DMS153 treated with DMSO at 0.1 percent for 48 hours (cell line): ENCODE measurements at regions not wholly inside any gene's neighbourhood (a gene's known extent, or its start where the extent isn't known, plus 50 kb on each side); places are given as distances from the start of the nearest gene placed in this dataset.

Experiments used
- DNase-seq: peaks from one replicate; lab custom pipeline; 2025; ENCODE audit not compliant: unreplicated experiment; lab: John Stamatoyannopoulos, UW

GRCh38 chr14:104339361-104339760 is 201.0 kb downstream of the KIF26A start:
- DNase-seq = no peak

- DNase-seq = no peak
These were observed 201.4 kb downstream of the KIF26A start for GRCh38 chr14:104339829-104340228.

- no peak for DNase-seq
These were observed 203.4 kb downstream of the KIF26A start for GRCh38 chr14:104341532-104342434.

DNA sequence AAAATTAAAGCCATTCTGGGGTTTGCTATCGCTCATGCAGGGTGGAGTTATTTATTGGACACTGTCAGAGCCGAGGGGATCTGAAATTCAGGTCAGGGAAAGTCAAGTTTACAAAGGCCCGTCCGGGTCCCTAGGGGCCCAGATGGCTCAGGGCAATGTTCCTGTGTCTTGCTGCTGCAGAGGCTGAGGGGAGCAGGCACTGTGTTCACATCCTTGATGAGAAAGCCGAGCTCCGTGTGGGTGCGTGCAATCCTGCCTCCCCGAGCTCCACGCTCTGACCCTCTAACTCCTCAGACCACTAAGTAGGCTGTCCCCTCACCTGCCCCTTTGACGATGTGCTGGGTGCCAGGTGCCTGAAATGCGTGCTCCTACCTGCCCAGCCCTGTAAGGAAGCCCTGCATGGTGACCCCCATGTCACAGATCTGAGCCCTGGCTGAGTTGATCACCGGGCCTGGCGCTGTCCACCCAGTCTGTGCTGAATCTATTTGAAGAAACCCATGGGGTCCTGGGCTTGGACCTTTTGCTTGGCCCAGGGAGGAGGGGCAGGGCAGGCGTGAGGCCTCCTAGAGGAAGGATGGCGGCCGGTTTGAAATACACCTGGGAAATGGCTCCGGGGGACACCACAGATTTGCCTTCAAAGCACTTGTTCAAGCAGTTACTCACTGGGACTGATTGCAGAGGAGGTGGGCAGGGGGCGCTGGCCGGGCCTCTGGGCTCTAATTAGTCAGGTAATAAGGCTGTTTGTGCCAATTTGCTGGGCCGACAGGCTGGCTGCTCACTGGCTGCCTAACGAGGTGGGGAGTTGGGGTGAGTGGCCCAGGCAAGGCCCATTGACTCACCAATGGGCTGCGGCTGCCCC is 204.3 kb downstream of the KIF26A start:
- no peak for DNase-seq

- no peak for DNase-seq
These were observed 204.9 kb downstream of the KIF26A start for GRCh38 chr14:104343294-104343625.

- no peak for DNase-seq
These were observed 205.6 kb downstream of the KIF26A start for GRCh38 chr14:104343690-104344640.

- DNase-seq = no peak
These were observed 206.6 kb downstream of the KIF26A start for GRCh38 chr14:104344818-104345620.

DNA sequence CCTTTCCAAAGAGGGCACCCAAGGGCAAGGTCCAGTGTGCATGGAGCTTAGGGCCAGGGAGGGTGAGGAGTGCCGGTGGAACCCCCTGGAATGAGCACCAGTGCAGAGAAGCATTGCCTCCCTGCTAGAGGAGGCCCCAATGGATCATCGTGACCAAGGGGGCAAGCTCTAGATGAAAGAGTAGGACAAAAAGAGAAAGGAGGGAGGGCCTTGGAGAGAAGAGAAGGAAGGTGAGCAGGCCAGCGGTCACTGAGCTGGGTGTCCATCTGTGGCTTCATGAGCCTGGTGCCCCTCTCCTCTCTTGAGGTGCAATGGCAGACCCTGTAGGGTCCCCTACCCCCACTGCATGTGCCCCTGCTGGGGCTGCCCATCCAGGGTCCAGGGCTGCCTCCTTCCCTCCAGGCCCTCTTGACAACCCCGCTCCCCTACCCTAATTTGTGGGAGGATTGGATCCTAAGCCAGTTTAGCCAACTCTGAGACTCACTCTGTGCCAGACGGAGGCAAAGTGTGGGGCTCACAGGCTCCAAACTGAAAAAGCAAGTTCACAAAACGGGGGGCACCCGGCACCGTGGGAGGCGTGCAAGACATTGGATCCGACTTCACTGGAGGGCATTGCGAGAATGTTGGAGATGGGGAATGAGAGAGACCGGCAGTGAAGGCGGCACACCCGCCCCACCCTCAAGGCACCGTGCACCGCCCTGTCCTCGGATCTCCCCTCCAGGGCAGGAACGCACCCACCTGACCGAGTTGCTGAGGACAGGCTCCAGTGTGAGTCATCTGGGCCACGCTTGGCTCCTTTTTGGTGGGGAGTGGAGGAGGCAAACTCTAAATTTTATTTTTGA is 207.5 kb downstream of the KIF26A start:
- no peak for DNase-seq

DNA sequence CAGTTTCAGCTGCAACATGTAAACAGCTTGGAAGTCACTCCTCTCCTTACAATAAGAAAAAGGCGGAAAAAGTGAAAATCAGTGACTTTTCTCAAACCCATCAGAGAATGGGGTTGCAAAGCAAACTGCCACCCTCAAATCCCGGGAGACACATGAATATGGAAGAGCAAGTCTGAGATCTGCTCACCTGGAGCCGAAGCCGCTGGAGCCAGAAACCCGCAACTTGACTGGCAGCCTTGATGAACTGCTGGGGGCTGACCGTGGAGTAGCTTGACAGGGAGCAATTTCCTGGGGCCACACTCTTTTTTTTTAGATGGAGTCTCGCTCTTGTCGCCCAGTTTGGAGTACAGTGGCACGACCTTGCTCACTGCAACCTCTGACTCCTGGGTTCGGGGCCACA is 208.2 kb downstream of the KIF26A start:
- DNase-seq = no peak

DNA sequence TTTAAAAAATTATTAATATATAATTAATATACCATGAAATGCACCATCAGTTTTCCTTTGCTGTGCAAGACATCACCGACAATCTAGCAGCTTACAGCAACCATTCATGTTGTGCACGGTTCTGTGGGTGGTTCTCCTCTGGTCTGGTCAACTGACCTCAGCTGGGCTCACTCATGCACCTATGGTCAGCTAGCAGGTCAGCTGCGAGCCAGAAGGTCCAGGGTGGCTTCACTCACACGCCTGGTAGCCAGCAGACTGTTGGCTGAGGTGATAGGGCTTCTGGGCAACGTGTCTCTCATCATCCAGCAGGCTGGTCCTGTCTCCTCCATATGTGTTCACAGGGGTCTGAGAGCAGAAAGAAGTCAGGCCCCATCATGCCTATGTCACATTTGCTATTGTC is 210.4 kb downstream of the KIF26A start:
- no peak for DNase-seq

GRCh38 chr14:104349950-104350349 is 211.6 kb downstream of the KIF26A start:
- DNase-seq = no peak

DNA sequence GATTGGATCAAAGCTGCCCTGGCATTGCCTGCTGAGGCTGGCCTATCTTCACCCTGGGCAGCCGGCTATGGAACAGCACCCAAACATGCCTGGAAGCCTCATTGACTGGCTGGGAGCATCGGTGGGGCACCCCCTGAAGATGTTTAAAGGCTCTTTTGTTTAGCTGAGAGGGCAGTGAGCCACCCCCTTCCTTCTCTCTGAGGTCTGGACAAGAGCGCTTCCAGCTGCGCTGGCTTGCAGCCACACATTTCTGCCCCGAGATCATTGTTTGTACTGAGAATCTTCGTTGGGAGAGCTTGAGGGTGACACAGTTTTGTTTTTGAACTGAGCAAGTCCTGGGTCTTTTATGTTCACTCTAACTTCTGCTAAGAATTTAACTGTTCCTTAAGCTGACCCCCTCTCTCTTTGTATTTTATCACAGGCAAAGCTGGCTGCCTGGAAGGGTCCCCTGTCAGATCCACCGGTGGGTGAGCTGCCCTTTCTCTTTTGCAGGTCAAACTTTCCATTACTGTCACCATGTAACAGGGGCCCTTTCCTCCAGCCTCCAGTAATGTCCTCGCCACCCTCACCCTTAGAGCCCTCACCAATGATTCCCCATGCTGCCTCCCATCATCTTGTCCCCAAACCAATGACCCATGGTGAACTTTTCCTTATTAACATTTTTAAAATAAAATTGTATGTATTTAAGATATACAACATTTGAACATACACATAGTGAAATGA is 212.2 kb downstream of the KIF26A start:
- DNase-seq = no peak

- no peak for DNase-seq
These were observed 213.6 kb downstream of the KIF26A start for GRCh38 chr14:104351849-104352492.

GRCh38 chr14:104352493-104353220 is 214.3 kb downstream of the KIF26A start:
- DNase-seq = no peak

DNA sequence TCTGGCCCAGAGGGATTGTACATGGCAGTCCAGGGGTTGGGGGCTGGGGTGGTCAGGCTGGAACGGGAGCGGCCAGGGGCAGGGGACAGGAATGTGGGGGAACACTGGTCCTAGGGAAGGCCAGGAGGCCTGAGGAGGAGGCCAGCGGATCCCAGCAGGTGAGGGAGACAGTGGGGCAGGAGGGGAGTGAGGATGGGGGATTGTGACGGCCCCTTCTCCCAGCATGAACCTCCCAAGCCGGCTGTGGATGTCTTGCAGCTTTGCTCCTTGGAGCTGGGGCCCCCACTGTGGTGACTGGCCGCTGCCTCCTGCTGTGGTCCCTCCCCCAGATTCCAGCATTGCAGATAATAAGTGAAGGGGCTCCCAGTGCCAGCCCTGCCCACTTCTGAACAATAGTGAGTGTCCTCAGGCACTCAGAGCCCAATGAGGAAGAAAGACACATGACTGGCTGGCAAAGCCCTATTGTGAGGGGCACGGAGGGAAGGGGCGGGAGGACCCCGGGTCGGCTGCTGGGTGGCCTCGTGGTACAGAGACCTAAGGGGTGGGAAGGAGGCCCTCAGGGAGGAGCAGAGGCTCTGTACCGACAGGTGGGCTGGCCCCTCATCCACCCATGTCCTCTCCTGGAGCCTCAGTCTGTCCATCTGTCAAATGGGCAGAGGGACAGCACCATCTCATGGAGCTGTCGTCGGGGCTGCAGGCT is 215.0 kb downstream of the KIF26A start:
- no peak for DNase-seq

GRCh38 chr14:104353921-104354701 is 215.7 kb downstream of the KIF26A start:
- no peak for DNase-seq
